Cardiac fibroblast (primary cell): ENCODE measurements at regions not wholly inside any gene's neighbourhood (a gene's known extent, or its start where the extent isn't known, plus 50 kb on each side); places are given as distances from the start of the nearest gene placed in this dataset.
"Not testable (repeated sequence)": the region's sequence is repeated elsewhere in the genome, so short reads cannot be mapped to it uniquely, and the experiment has no call there.

ENCODE experiments used
- DNase-seq, 2 donors: peaks; one replicate each; pipeline versions ENCODE4 v3.0.0 to v3.0.0-alpha.2; 2010; ENCODE audit warnings: low read depth in 2 of 2
- H3K4me3 ChIP-seq, 2 donors: replicated peaks in 1 of 2; 1 replicate in 1 of 2; 2 replicates in 1 of 2; pipeline ENCODE4 v1.5.1; 2011; ENCODE audit warnings: low read depth in 2 of 2, low read length in 2 of 2, mild to moderate bottlenecking in 2 of 2, moderate library complexity in 1 of 2

GRCh38 chr9:67442313-67442712 is 416.4 kb upstream of the ANKRD20A1 start:
- DNase-seq, H3K4me3 ChIP-seq: not testable (repeated sequence)

- not testable (repeated sequence) for DNase-seq, H3K4me3 ChIP-seq
Observed at GRCh38 chr9:67437011-67437410, 421.7 kb upstream of the ANKRD20A1 start.

DNA sequence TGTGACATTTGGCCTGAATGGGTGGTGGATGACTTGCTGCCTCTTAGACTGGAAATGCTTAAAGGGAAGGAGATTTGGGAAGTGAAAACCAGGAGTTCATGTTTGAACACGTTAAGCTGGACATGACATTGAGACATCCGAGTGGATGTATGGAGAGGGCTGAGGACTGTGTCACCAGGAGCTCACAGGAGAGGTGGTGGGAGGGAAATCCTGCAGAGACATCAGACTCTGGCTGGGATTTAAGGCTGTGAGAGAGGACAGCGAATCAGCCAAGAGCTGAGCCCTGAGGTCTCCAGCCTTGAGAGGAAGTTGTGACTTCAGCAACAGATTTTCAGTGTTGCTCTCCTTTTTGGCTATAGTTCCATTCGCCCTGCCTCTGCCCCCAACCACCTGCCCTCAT is 432.5 kb upstream of the SPATA31A3 start:
- not testable (repeated sequence) for DNase-seq, H3K4me3 ChIP-seq

- H3K4me3 ChIP-seq, DNase-seq: not testable (repeated sequence)
Observed at GRCh38 chr9:67423049-67423728, 430.8 kb upstream of the SPATA31A3 start.

GRCh38 chr9:67418496-67419079 is 426.2 kb upstream of the SPATA31A3 start:
- not testable (repeated sequence) for DNase-seq, H3K4me3 ChIP-seq

GRCh38 chr9:67417341-67417983 is 425.1 kb upstream of the SPATA31A3 start:
- not testable (repeated sequence) for DNase-seq, H3K4me3 ChIP-seq

DNA sequence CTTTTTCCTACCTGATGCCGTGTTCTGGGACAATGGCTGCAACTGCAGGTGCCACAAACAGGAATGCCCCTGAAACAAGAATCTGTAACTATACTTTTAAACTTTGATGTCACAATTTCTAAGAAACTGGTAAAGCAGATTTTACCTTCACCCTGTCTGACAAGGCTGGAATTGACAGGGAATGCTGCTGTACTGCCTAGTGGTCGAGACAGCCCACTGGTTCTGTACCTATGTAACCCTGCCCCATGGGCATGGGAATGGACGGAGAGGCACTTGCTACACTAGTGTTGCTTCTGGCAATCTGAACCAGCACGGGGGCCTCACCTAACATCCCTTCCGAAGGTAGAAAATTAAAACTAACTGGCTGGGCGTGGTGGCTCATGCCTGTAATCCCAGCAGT is 424.3 kb upstream of the SPATA31A3 start:
- DNase-seq = not testable (repeated sequence)

GRCh38 chr9:67410606-67411220 is 418.4 kb upstream of the SPATA31A3 start:
- not testable (repeated sequence) for DNase-seq, H3K4me3 ChIP-seq

More for the DNA sequence above, 424.3 kb upstream of the SPATA31A3 start:
- H3K4me3 ChIP-seq = not testable (repeated sequence)

DNA sequence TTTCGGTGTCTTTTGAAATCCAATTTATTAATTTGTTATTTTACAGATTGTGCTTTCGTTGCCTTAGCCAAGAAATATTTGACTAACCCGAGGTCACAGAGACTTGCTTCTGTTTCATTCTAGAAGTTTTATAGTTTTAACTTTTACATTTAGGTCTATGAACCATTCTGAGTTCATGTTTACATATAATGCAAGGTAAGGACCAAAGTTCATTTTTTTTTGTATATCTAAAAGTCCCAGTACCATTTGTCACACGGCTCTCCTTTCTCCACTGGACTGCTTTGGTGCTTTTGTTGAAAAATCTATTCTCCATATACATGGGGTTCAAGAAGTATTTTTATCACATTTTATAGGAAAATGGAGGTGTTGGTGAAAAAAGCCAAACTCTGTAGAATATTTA is 411.4 kb upstream of the SPATA31A3 start:
- DNase-seq, H3K4me3 ChIP-seq: not testable (repeated sequence)

DNA sequence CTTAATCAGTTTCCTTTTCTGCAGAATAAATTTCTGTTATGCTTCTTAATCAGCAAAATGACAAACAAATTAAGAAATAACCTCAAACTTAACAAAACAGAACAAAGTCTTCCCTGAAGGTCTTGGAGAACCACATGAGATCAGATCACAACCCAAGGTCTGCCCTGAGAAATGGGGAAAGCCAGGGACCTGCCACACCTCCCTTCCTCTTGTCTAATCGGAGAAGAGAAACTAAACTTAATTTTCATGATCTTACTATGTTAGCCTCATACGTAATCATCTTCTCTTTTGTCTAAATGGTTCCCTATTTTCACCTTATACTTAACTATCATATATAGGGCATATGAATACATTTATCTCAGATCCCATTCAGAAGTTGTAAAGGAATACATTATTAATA is 405.4 kb upstream of the SPATA31A3 start:
- DNase-seq = not testable (repeated sequence)

GRCh38 chr9:67394782-67395181 is 402.4 kb upstream of the SPATA31A3 start:
- not testable (repeated sequence) for DNase-seq, H3K4me3 ChIP-seq

More for the DNA sequence above, 405.4 kb upstream of the SPATA31A3 start:
- H3K4me3 ChIP-seq = not testable (repeated sequence)

GRCh38 chr9:67394038-67394437 is 401.7 kb upstream of the SPATA31A3 start:
- not testable (repeated sequence) for H3K4me3 ChIP-seq, DNase-seq

GRCh38 chr9:67369664-67370063 is 377.3 kb upstream of the SPATA31A3 start:
- not testable (repeated sequence) for H3K4me3 ChIP-seq, DNase-seq

DNA sequence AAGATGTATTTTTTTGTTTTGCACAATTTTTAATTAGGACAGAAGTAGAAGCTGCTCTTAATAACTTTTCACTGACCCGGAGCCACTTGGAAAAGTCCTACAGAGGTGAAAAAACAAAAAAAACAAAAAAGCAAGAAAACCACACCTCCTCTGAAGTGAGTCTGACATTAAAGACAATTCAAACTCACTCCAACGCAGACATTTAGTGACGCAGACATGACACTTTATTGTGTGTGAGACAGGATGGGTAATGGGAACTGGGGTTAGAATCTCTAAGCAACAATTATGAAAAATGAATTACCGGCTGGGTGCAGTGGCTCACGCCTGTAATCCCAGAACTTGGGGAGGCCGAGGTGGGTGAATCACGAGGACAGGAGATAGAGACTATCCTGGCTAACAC is 370.0 kb upstream of the SPATA31A3 start:
- not testable (repeated sequence) for H3K4me3 ChIP-seq, DNase-seq

GRCh38 chr9:67353961-67354360 is 361.6 kb upstream of the SPATA31A3 start:
- DNase-seq, H3K4me3 ChIP-seq: not testable (repeated sequence)

DNA sequence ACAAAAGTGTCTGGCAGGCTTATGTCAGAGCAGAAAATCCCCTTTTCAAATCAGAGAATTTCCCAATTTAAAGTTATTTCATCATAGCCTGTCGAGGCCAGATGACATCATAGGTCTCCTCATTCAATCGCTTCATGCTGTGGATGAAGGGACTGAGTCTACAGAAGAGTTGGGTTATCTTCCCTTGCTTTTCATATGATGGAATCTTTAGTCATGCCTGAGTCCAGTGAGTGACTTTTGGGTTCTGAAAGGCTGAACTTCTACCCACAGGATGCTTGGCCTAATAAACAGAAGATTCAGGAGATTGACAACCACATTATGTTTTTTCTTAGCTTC is 357.0 kb upstream of the SPATA31A3 start:
- not testable (repeated sequence) for H3K4me3 ChIP-seq, DNase-seq

- H3K4me3 ChIP-seq, DNase-seq: not testable (repeated sequence)
Observed at GRCh38 chr9:67348562-67349423, 356.4 kb upstream of the SPATA31A3 start.

- DNase-seq, H3K4me3 ChIP-seq: not testable (repeated sequence)
Observed at GRCh38 chr9:67348094-67348493, 355.7 kb upstream of the SPATA31A3 start.
